Fibroblast of skin of right quadriceps (primary cell): ENCODE measurements at regions not wholly inside any gene's neighbourhood (a gene's known extent, or its start where the extent isn't known, plus 50 kb on each side); places are given as distances from the start of the nearest gene placed in this dataset.

Source experiments
- DNase-seq: peaks from one replicate; pipeline ENCODE4 v3.0.0-alpha.2; 2013

DNA sequence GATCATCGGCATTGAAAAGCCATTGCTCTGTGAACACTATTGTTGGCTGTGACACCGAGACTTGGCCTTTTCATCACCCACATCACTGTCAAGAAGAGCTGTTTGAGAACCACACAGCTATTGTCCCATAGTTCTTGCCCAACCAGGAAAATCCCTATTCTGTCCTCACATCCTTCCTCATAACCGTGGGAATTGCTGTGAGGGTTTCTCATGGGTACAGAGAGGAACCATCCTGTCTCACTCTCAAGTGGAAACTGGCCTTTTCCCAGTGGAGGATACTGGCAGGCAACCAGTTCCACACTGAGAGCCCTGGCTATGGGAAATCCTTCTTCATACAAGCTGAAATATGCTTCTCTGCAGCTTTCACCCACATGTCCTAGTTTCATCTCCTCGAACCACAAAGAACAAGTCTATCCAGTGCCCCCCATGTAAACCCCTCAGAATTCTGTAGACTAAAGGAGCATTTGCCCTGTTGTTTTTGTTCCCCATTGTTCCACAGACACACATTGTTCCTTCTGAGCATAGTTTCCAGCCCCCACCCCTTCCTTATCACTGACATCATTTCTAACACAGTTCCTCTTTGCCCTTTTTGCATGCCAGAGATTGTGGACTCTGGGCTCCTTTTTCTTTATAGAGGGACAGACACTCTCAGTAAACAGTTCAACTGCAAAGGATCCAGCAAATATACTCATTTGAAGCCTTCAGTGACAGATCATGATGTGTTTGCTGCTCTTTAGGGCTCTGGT lies 57.8 kb upstream of the C5orf46 start:
- DNase-seq = no peak

DNA sequence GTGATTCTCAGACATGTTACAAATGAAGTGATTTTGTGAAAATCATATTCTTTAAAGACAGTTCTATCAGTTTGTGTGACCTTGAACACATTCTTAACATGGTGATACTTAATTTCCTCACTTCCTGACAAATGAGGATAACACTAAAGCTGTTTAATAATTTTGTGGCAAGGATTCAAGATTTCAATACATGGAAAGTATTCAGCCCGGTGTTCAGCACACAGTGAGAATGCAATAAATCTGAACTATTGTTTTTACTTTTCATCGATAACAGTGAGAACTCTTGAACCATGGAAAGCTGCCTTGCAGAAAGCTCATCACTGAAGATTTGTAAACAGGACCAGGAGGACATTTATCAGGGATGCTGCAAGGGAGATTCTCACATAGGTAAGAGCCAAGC lies 57.1 kb upstream of the C5orf46 start:
- no peak for DNase-seq

DNA sequence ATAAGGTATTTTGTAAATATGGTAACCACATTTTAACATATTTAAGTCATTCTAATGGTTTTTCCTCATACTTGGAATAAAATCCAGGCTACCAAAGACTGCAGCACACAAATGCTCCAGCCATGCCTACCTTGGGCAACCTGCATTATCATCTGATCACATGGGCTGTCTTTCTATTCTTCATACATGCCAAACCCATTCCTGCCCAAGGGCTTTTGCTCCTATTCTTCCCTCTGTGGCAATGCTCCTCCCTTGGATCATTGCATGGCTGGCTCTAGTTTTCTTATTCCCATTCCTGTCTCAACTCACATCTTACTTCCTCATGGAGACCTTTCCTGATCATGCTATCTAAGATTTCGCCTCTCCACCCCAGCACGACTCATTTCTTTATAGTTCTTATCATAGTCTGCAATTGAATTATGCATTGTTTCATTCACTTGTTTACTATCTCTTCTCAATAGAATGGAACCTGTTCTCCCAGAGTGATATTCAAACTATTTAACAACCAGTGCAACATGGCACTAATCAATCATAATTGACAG lies 54.9 kb upstream of the C5orf46 start:
- DNase-seq = no peak

DNA sequence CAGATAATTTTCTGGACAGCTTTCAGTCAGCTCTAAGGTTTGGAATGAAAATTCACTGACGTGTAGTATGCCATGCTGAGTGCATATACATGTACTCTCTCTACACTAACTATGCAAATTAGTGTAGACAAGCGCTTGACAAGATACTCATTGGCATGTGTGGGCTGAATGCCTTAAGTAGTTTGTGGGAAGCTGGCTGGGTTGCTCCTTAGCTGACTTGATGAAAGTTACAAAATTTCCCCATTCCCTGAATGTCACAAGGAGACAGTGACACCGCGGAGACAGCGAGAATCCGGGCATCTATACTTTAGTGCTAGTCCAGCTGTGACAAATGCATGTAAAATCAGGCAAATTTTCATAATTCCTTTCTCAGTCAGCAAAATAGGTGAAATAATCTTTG lies 51.6 kb upstream of the C5orf46 start:
- no peak for DNase-seq

DNA sequence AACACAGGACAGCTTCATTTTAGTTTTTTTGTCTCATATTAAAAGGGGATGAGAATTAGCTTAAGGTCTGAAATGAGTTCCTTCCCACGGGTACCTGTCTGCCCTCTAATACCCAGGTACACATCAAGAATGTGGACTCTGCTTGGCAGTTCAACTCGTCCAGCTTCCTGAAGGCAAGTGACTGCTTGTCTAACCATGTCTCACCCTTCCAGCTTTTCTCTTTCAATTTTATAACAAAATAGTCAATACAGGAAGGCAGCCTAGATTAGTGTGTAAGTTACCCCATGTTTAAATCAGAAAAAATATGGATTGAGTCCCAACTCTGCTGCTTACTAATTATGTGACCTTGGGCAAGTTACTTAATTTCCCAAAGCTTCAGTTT lies 50.5 kb upstream of the C5orf46 start:
- no peak for DNase-seq

DNA sequence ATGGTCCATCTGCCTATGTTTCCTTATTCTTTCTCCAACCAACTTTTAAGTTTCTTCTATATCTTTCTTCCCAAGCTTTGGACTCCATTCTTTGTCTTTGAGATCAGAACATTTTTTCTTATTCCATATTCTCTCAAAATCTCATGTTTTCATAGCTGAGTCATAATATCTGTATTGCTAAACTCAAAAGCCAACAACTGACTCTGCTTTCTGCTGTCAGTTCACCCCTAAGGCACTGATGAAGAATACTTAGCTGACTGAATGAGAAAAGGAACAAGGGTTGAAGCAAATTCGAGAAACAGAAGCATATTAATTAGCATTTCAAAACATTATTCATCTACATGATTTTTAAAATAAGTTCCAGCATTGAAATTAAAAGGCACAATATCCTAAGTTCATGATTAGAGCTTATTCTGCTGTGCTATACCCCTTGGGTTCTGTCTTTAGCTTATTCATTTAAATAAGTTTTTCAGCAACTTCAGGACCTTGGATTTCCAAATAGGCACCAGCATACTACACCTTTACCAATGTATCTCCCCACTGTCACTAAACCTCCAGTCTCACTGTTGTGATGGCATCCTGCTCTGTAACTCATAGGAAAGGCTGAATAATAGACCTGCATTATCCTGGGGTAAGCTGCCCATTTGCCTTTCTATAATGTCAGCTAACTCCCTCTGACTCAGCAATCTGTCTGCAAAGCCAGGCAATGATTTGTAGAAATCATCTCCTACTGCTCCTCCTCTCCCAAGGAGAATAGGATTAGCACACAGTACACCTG lies 49.9 kb upstream of the C5orf46 start:
- no peak for DNase-seq
